ENCODE measurements at regions not wholly inside any gene's neighbourhood (a gene's known extent, or its start where the extent isn't known, plus 50 kb on each side); places are given as distances from the start of the nearest gene placed in this dataset.
"Not testable (repeated sequence)": the region's sequence is repeated elsewhere in the genome, so short reads cannot be mapped to it uniquely, and the experiment has no call there.

- Mint-ChIP-seq H3K27ac (ENCODE audit: unreplicated experiment) (no peak overlapping the region), H3K27me3 (ENCODE audit: unreplicated experiment) (peaks cover 5% of the 10 kb centered on the region), H3K36me3 (ENCODE audit: unreplicated experiment) (no peaks in the 10 kb centered on the region), H3K9me3 (ENCODE audit: unreplicated experiment) (no peaks in the 10 kb centered on the region), H3K4me1 (ENCODE audit: low read depth, unreplicated experiment) (peaks cover 3% of the 10 kb centered on the region), H3K4me3 (ENCODE audit: unreplicated experiment) (no peak overlapping the region)
- DNase-seq: no peak
- TF ChIP-seq, protein P1, sequence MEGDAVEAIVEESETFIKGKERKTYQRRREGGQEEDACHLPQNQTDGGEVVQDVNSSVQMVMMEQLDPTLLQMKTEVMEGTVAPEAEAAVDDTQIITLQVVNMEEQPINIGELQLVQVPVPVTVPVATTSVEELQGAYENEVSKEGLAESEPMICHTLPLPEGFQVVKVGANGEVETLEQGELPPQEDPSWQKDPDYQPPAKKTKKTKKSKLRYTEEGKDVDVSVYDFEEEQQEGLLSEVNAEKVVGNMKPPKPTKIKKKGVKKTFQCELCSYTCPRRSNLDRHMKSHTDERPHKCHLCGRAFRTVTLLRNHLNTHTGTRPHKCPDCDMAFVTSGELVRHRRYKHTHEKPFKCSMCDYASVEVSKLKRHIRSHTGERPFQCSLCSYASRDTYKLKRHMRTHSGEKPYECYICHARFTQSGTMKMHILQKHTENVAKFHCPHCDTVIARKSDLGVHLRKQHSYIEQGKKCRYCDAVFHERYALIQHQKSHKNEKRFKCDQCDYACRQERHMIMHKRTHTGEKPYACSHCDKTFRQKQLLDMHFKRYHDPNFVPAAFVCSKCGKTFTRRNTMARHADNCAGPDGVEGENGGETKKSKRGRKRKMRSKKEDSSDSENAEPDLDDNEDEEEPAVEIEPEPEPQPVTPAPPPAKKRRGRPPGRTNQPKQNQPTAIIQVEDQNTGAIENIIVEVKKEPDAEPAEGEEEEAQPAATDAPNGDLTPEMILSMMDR (IDR thresholded peaks at IDR 0.05; ENCODE audit: partially characterized antibody, unreplicated experiment): no peak
These were observed 652.6 kb downstream of the DACH1 start for GRCh38 chr13:71214357-71214756.

GRCh38 chr13:71213252-71213821, 653.7 kb downstream of the DACH1 start:
- no peaks in the 10 kb centered on the region for H3K4me1 Mint-ChIP-seq (ENCODE audit: low read depth, unreplicated experiment)
- H3K27ac Mint-ChIP-seq (ENCODE audit: unreplicated experiment): no peak overlapping the region
- peaks cover 3% of the 10 kb centered on the region for H3K27me3 Mint-ChIP-seq (ENCODE audit: unreplicated experiment)
- no peaks in the 10 kb centered on the region for H3K36me3 Mint-ChIP-seq (ENCODE audit: unreplicated experiment)
- no peak overlapping the region for H3K4me3 Mint-ChIP-seq (ENCODE audit: unreplicated experiment)
- TF ChIP-seq, protein P1 (IDR thresholded peaks at IDR 0.05; ENCODE audit: partially characterized antibody, unreplicated experiment): no peak
- no peaks in the 10 kb centered on the region for H3K9me3 Mint-ChIP-seq (ENCODE audit: unreplicated experiment)
- no peak for DNase-seq

- TF ChIP-seq, protein P1 (IDR thresholded peaks at IDR 0.05; ENCODE audit: partially characterized antibody, unreplicated experiment): no peak
- H3K4me1 Mint-ChIP-seq (ENCODE audit: low read depth, unreplicated experiment): no peaks in the 10 kb centered on the region
- no peaks in the 10 kb centered on the region for H3K36me3 Mint-ChIP-seq (ENCODE audit: unreplicated experiment)
- no peak for DNase-seq
- H3K4me3 Mint-ChIP-seq (ENCODE audit: unreplicated experiment): no peak overlapping the region
- no peak overlapping the region for H3K27ac Mint-ChIP-seq (ENCODE audit: unreplicated experiment)
- peaks cover 1% of the 10 kb centered on the region for H3K27me3 Mint-ChIP-seq (ENCODE audit: unreplicated experiment)
- H3K9me3 Mint-ChIP-seq (ENCODE audit: unreplicated experiment): no peaks in the 10 kb centered on the region
These were observed 656.1 kb downstream of the DACH1 start for GRCh38 chr13:71210861-71211260.

DNA sequence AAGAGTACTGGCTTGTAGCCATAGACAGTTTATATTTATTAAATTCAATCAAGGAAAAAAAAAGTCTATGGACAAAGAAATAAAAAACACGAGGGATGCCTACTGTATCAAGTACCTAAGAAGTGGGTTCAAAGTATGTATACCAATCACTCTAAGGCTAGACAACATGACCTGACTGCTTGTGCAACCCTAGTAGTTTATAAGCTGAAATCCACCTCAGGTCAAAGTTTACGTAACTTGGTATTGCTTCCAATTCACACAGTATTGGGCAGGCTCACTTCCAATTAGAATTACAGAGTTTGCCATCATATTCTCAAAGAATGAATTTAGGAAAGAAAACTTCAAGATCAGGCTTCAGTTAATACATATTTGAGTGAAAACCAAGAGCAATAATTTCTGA, 657.8 kb downstream of the DACH1 start:
- H3K36me3 Mint-ChIP-seq (ENCODE audit: unreplicated experiment): no peaks in the 10 kb centered on the region
- H3K4me3 Mint-ChIP-seq (ENCODE audit: unreplicated experiment): no peak overlapping the region
- peaks cover 1% of the 10 kb centered on the region for H3K27me3 Mint-ChIP-seq (ENCODE audit: unreplicated experiment)
- no peaks in the 10 kb centered on the region for H3K4me1 Mint-ChIP-seq (ENCODE audit: low read depth, unreplicated experiment)
- no peak for DNase-seq
- TF ChIP-seq, protein P1 (IDR thresholded peaks at IDR 0.05; ENCODE audit: partially characterized antibody, unreplicated experiment): no peak
- no peaks in the 10 kb centered on the region for H3K9me3 Mint-ChIP-seq (ENCODE audit: unreplicated experiment)
- no peak overlapping the region for H3K27ac Mint-ChIP-seq (ENCODE audit: unreplicated experiment)

DNA sequence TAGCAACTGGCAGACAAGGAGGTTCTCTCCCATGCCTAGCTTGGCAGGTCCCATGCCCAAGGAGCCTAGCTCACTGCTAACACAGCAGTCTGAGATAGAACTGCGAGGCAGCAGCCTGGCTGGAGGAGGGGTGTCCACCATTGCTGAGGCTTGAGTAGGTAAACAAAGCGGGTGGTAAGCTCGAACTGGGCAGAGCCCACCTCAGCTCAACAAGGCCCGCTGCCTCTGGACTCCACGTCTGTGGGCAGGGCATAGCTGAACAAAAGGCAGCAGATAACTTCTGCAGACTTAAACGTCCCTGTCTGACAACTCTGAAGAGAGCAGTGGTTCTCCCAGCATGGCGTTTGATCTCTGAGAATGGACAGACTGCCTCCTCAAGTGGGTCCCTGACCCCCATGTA, 682.4 kb downstream of the DACH1 start:
- H3K4me3 Mint-ChIP-seq (ENCODE audit: unreplicated experiment); H3K4me1 Mint-ChIP-seq (ENCODE audit: low read depth, unreplicated experiment); H3K27ac Mint-ChIP-seq (ENCODE audit: unreplicated experiment); H3K9me3 Mint-ChIP-seq (ENCODE audit: unreplicated experiment); DNase-seq; H3K36me3 Mint-ChIP-seq (ENCODE audit: unreplicated experiment); H3K27me3 Mint-ChIP-seq (ENCODE audit: unreplicated experiment): not testable (repeated sequence)

- H3K9me3 Mint-ChIP-seq (ENCODE audit: unreplicated experiment); H3K27me3 Mint-ChIP-seq (ENCODE audit: unreplicated experiment); H3K36me3 Mint-ChIP-seq (ENCODE audit: unreplicated experiment); DNase-seq; H3K27ac Mint-ChIP-seq (ENCODE audit: unreplicated experiment); H3K4me1 Mint-ChIP-seq (ENCODE audit: low read depth, unreplicated experiment); H3K4me3 Mint-ChIP-seq (ENCODE audit: unreplicated experiment): not testable (repeated sequence)
These were observed 683.7 kb downstream of the DACH1 start for GRCh38 chr13:71183352-71183751.
